ENCODE measurements at regions not wholly inside any gene's neighbourhood (a gene's known extent, or its start where the extent isn't known, plus 50 kb on each side); places are given as distances from the start of the nearest gene placed in this dataset.
"Not testable (repeated sequence)": the region's sequence is repeated elsewhere in the genome, so short reads cannot be mapped to it uniquely, and the experiment has no call there.

- no peak for DNase-seq
Observed at GRCh38 chr9:71268871-71269635, 147.6 kb upstream of the TRPM3 start.

DNA sequence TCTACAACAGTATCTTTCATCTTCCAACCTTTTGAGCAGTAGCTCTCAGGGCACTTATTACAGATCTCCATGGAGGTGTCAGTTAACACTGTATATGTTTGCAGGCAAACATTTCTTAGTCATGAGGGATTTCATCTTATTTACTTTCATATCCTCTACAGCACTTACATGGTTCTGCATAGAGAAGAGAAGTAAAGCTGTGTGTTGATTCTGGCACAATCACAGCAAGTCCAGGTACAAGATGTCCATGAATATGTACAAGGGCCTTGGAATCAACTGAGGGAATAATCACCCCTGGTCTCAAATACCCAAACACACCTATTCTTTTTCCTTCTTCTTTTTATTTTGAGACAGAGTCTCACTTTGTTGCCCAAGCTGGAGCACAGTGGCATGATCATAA lies 142.0 kb upstream of the TRPM3 start:
- DNase-seq, result no peak

DNA sequence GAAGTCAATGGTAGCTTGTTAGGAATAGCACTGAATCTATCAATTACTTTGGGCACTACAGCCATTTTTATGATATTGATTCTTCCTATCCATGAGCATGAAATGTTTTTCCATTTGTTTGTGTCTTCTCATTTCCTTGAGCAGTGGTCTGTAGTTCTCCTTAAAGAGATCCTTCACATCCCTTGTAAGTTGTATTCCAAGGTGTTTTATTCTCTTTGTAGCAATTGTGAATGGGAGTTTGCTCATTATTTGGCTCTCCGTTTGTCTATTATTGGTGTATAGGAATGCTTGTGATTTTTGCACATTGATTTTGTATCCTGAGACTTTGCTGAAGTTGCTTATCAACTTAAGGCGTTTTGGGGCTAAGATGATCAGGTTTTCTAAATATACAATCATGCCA lies 139.0 kb upstream of the TRPM3 start:
- not testable (repeated sequence) for DNase-seq

- no peak for DNase-seq
Observed at GRCh38 chr9:71254592-71255277, 133.3 kb upstream of the TRPM3 start.

- DNase-seq, result no peak
Observed at GRCh38 chr9:71253011-71253410, 131.6 kb upstream of the TRPM3 start.

- DNase-seq, result no peak
Observed at GRCh38 chr9:71250581-71250980, 129.2 kb upstream of the TRPM3 start.

- DNase-seq, result no peak
Observed at GRCh38 chr9:71249729-71250317, 128.4 kb upstream of the TRPM3 start.

GRCh38 chr9:71245651-71246050 lies 124.2 kb upstream of the TRPM3 start:
- no peak for DNase-seq

- DNase-seq, result no peak
Observed at GRCh38 chr9:71243951-71244350, 122.5 kb upstream of the TRPM3 start.

DNA sequence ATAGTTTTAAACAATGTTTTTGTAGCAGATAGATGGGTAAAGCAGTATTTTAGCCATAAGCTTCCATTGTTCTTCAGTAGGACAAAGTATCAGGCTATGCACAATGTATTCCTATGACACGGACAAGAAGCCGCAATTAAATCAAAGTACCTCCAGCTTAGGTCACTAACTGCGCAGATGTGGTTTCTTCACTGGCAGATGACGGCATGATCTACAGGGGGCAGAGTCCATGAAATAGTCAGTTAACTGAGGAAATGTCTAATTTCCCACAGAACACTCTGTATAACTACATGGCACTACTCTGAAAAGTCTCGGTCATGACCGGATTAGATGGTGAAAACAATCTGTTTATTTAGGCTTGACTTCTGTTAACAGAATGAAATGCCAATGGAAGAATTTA lies 120.7 kb upstream of the TRPM3 start:
- DNase-seq, result no peak

- no peak for DNase-seq
Observed at GRCh38 chr9:71237051-71237450, 115.6 kb upstream of the TRPM3 start.

GRCh38 chr9:71233646-71234045 lies 112.2 kb upstream of the TRPM3 start:
- DNase-seq, result no peak

DNA sequence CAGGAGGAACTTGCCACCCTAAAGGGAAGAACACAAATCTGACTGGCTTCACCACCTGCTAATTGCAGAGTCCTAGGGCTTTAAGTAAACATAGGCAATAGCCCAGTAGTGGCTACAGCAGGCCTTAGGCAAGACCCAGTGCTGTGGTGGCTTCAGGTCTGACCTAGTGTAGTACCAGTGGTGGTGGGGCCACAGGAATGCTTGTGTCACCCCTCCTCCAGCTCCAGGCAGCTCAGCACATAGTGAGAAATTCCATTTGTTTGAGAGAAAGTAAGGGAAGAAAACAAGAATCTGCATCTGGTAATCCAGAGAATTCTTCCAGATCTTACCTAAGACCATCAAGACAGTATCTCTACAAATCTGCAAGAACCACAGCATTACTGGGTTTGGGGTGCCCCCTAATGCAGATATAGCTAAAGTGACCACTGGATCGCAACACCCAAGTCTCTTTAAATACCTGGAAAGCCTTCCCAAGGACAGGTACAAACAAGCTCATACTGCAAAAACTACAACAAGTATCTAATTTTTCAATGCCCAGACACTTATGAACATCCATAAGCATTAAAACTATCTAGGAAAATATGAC lies 102.6 kb upstream of the TRPM3 start:
- DNase-seq, result no peak

- no peak for DNase-seq
Observed at GRCh38 chr9:71218774-71219173, 97.4 kb upstream of the TRPM3 start.

GRCh38 chr9:71213633-71214032 lies 92.2 kb upstream of the TRPM3 start:
- DNase-seq, result no peak

DNA sequence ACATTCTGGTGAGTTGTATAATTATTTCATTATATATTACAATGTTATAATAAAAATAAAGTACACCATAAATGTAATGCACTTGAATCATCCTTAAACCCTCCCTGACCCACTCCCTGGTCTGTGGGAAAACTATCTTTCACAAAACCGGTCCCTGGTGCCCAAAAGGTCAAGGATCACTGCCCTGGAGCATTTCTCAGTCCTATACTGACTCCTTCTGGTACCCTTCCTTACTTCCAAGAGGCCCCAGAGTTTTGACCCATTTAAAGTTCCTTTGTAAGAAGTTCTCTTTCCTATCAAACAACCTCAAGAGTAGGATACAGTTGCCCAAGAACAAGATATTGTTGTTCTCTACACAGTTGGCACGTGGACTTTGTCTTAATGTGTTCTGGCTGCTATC lies 88.9 kb upstream of the TRPM3 start:
- DNase-seq, result no peak

GRCh38 chr9:71209890-71210289 lies 88.5 kb upstream of the TRPM3 start:
- no peak for DNase-seq

DNA sequence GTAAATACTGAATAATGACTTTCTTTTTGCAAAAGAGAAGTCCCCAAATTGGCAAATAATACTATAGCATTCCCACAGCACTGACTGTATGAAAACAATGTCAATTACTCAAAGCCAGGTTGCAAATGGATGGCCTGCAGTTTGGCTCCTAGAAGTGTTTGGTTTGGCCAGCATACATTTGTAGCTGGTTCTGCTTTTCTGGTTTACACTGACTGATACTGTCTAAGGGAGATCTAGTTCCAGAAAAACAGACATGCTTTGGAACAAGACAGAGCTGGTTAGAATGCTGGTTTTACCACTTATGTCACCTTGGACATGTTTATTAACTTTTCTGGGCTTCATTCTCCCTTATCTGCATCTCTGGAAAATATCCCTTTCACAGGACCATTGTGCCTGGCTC lies 81.5 kb upstream of the TRPM3 start:
- no peak for DNase-seq

DNA sequence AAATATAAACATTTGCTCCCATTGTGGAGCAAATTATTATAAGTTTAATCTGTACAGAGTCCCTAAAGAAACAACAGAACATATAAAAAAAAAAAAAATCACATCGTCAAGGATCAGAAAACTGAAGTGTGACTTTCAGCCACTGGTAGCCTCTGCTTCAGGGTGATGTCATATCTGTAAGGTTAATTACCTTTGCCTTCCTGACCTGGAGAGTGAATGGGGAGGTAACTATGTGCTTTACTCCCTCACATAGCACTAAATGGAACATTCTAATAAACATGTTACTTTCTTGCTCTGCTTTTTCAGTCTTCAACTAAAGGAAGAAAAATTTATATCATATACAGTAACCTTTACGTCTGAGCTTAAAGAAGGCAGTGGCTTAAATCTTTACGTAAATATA lies 70.3 kb upstream of the TRPM3 start:
- DNase-seq, result no peak

- no peak for DNase-seq
Observed at GRCh38 chr9:71183251-71183650, 61.8 kb upstream of the TRPM3 start.

- DNase-seq, result no peak
Observed at GRCh38 chr9:71179183-71179582, 57.8 kb upstream of the TRPM3 start.

GRCh38 chr9:71177901-71178300 lies 56.5 kb upstream of the TRPM3 start:
- no peak for DNase-seq

DNA sequence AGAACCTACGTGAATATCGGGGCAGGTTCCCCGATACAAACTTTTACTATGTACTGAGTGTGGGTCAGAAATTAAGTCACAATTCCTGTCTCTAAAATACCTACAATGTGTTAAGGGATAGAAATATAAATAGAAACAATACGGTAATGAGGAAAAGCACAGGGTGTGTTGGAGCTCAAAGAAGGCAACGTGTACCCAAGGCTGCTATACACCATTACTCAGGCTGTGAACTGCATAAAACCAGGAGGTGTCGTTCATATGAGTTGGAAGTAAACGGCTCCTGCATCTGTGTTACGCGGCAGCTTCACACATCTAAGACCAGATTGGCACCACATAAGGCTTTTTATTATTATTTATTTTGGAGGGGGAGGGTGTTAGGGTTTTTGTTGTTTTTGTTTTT lies 50.1 kb upstream of the TRPM3 start:
- DNase-seq, result no peak
